Upper lobe of left lung (tissue), 4 donors: ENCODE measurements at regions not wholly inside any gene's neighbourhood (a gene's known extent, or its start where the extent isn't known, plus 50 kb on each side); places are given as distances from the start of the nearest gene placed in this dataset.
"Not testable (repeated sequence)": the region's sequence is repeated elsewhere in the genome, so short reads cannot be mapped to it uniquely, and the experiment has no call there.

Experiments
- EP300 ChIP-seq, 4 donors: sonication (generic); formaldehyde crosslinking; IDR thresholded peaks; one replicate each; pipeline ENCODE4 v1.5.1; 2017; ENCODE audit warnings: antibody characterized with exemption in 4 of 4, control low read depth in 2 of 4
- POLR2A ChIP-seq, 4 donors: fragments of 450-650 bp; IDR thresholded peaks; one replicate each; pipeline ENCODE4 v1.5.1; 2016 to 2017; ENCODE audit warnings: antibody characterized with exemption in 4 of 4, mild to moderate bottlenecking in 2 of 4
- TF ChIP-seq, protein P1 (sequence below), 6 experiments: fragments of 450-650 bp in 4 of 6; fragments of 200-600 bp in 2 of 6; sonication (generic) in 2 of 6; IDR thresholded peaks; one replicate each; pipeline ENCODE4 v1.5.1; 2016 to 2019; ENCODE audit warnings: antibody characterized with exemption in 6 of 6

DNA sequence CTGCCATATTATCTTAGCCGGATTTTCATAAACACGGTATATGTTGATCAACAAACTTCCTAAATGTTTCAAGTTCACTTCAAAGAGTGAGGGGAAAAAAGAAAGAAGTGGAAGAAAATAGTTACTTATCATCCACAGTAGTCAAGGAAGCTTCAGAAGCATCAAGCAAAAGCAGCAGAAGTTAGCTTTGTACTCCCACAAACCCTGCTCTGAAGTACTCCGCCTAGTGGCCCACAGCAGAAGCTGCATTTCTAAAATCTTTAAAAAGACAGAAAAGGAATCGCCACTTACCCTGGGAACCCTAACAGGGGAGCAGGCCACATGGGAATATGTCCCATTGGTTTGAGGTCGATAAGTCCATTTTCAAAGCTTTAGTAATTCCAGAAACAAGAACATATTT is 158.1 kb downstream of the FOXD4L6 start:
- TF ChIP-seq, protein P1, sequence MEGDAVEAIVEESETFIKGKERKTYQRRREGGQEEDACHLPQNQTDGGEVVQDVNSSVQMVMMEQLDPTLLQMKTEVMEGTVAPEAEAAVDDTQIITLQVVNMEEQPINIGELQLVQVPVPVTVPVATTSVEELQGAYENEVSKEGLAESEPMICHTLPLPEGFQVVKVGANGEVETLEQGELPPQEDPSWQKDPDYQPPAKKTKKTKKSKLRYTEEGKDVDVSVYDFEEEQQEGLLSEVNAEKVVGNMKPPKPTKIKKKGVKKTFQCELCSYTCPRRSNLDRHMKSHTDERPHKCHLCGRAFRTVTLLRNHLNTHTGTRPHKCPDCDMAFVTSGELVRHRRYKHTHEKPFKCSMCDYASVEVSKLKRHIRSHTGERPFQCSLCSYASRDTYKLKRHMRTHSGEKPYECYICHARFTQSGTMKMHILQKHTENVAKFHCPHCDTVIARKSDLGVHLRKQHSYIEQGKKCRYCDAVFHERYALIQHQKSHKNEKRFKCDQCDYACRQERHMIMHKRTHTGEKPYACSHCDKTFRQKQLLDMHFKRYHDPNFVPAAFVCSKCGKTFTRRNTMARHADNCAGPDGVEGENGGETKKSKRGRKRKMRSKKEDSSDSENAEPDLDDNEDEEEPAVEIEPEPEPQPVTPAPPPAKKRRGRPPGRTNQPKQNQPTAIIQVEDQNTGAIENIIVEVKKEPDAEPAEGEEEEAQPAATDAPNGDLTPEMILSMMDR (IDR thresholded peaks at IDR 0.05): peak in 1 of 6 experiments; percentile 30
- not testable (repeated sequence) for TF ChIP-seq EP300, POLR2A (IDR thresholded peaks at IDR 0.05)
